Fibroblast of gingiva (primary cell): ENCODE measurements at regions not wholly inside any gene's neighbourhood (a gene's known extent, or its start where the extent isn't known, plus 50 kb on each side); places are given as distances from the start of the nearest gene placed in this dataset.
A peak's percentile ranks its signal among the peaks of the same experiment; 100 is the strongest.
"Not testable (repeated sequence)": the region's sequence is repeated elsewhere in the genome, so short reads cannot be mapped to it uniquely, and the experiment has no call there.

Experiments used
- DNase-seq: peaks from one replicate; pipeline ENCODE4 v3.0.0-alpha.2; 2011; ENCODE audit warnings: low read depth

GRCh38 chr3:102332205-102332604, 102.6 kb upstream of the ZPLD1 start:
- DNase-seq: no peak

- DNase-seq: no peak
Observed at GRCh38 chr3:102332934-102333333, 101.9 kb upstream of the ZPLD1 start.

GRCh38 chr3:102336130-102336529, 98.7 kb upstream of the ZPLD1 start:
- DNase-seq: no peak

- no peak for DNase-seq
Observed at GRCh38 chr3:102339671-102340070, 95.1 kb upstream of the ZPLD1 start.

GRCh38 chr3:102346897-102347296, 87.9 kb upstream of the ZPLD1 start:
- DNase-seq: no peak

GRCh38 chr3:102348904-102349303, 85.9 kb upstream of the ZPLD1 start:
- no peak for DNase-seq

GRCh38 chr3:102353148-102353547, 81.7 kb upstream of the ZPLD1 start:
- DNase-seq: peak; percentile 6

GRCh38 chr3:102353805-102354204, 81.0 kb upstream of the ZPLD1 start:
- no peak for DNase-seq

- peak; percentile 42 for DNase-seq
Observed at GRCh38 chr3:102354818-102355515, 79.8 kb upstream of the ZPLD1 start.

- no peak for DNase-seq
Observed at GRCh38 chr3:102356506-102356905, 78.3 kb upstream of the ZPLD1 start.

GRCh38 chr3:102357313-102357712, 77.5 kb upstream of the ZPLD1 start:
- DNase-seq: not testable (repeated sequence)

GRCh38 chr3:102360183-102360860, 74.5 kb upstream of the ZPLD1 start:
- no peak for DNase-seq

- no peak for DNase-seq
Observed at GRCh38 chr3:102361101-102361500, 73.7 kb upstream of the ZPLD1 start.

GRCh38 chr3:102366116-102366515, 68.7 kb upstream of the ZPLD1 start:
- DNase-seq: not testable (repeated sequence)

- no peak for DNase-seq
Observed at GRCh38 chr3:102374863-102375634, 59.8 kb upstream of the ZPLD1 start.

- DNase-seq: no peak
Observed at GRCh38 chr3:102378216-102378615, 56.6 kb upstream of the ZPLD1 start.

GRCh38 chr3:102382201-102382600, 52.6 kb upstream of the ZPLD1 start:
- DNase-seq: not testable (repeated sequence)
